ENCODE measurements at regions not wholly inside any gene's neighbourhood (a gene's known extent, or its start where the extent isn't known, plus 50 kb on each side); places are given as distances from the start of the nearest gene placed in this dataset.

- DNase-seq (ENCODE audit: low read depth) = no peak
- H3K4me3 ChIP-seq (replicated peaks; ENCODE audit: low read depth, low read length) = no peak overlapping the region
- TF ChIP-seq CTCF (IDR thresholded peaks at IDR 0.05; ENCODE audit: low read length, missing control alignments) = no peak
Measured at GRCh38 chr6:132204591-132204990, 196.7 kb downstream of the MOXD1 start.

GRCh38 chr6:132202574-132202973, 198.7 kb downstream of the MOXD1 start:
- DNase-seq (ENCODE audit: low read depth) = peak; percentile 84
- TF ChIP-seq CTCF (IDR thresholded peaks at IDR 0.05; ENCODE audit: low read length, missing control alignments) = no peak
- no peak overlapping the region for H3K4me3 ChIP-seq (replicated peaks; ENCODE audit: low read depth, low read length)

- no peak for TF ChIP-seq CTCF (IDR thresholded peaks at IDR 0.05; ENCODE audit: low read length, missing control alignments)
- peak; percentile 67 for DNase-seq (ENCODE audit: low read depth)
- H3K4me3 ChIP-seq (replicated peaks; ENCODE audit: low read depth, low read length) = no peak overlapping the region
Measured at GRCh38 chr6:132199343-132199742, 201.9 kb downstream of the MOXD1 start.

GRCh38 chr6:132198896-132199295, 202.4 kb downstream of the MOXD1 start:
- H3K4me3 ChIP-seq (replicated peaks; ENCODE audit: low read depth, low read length) = no peak overlapping the region
- DNase-seq (ENCODE audit: low read depth) = peak; percentile 41
- TF ChIP-seq CTCF (IDR thresholded peaks at IDR 0.05; ENCODE audit: low read length, missing control alignments) = no peak

- H3K4me3 ChIP-seq (replicated peaks; ENCODE audit: low read depth, low read length) = no peak overlapping the region
- TF ChIP-seq CTCF (IDR thresholded peaks at IDR 0.05; ENCODE audit: low read length, missing control alignments) = no peak
- peak; percentile 28 for DNase-seq (ENCODE audit: low read depth)
Measured at GRCh38 chr6:132198040-132198439, 203.2 kb downstream of the MOXD1 start.

- no peak for DNase-seq (ENCODE audit: low read depth)
- TF ChIP-seq CTCF (IDR thresholded peaks at IDR 0.05; ENCODE audit: low read length, missing control alignments) = no peak
- H3K4me3 ChIP-seq (replicated peaks; ENCODE audit: low read depth, low read length) = no peak overlapping the region
Measured at GRCh38 chr6:132194529-132194928, 206.7 kb downstream of the MOXD1 start.

- no peak overlapping the region for H3K4me3 ChIP-seq (replicated peaks; ENCODE audit: low read depth, low read length)
- no peak for TF ChIP-seq CTCF (IDR thresholded peaks at IDR 0.05; ENCODE audit: low read length, missing control alignments)
- DNase-seq (ENCODE audit: low read depth) = no peak
Measured at GRCh38 chr6:132192631-132193030, 208.6 kb downstream of the MOXD1 start.
